ENCODE measurements at regions not wholly inside any gene's neighbourhood (a gene's known extent, or its start where the extent isn't known, plus 50 kb on each side); places are given as distances from the start of the nearest gene placed in this dataset.

DNA sequence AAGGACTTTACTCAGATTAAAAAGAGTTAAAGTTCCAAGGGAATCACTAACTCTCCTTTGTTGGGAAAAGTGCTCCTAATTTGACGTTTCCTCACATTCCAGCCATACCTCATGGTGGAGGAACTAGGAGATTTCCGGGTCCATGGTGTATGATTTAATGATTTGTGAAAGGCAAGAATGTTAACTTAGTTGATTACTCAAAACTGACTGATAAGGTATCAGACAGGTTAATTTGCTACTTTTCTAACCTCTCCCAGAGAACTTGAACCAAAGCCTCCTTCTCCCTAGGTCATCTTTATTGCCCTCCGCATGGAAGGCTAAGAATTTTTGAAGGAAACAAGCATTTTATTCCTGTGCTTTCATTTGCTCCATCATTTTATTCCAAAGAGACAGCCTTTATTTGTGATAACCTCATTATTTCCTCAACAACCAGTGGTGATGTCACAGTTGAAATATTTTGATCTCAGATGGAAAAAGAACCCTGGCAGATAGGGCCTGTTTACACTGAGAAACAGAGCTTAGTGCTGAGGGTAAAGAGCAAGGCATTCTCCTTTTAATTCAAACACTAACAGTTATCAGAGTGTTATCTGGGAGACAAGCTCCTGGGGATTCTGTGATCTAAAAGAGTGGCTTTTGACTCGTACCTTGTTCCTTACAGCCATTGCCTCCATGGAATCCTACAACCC, 57.4 kb upstream of the BMP2 start:
- intact Hi-C loops (cut with micrococcal nuclease): no loop called here
- no peaks in the 10 kb centered on the region for H3K4me1 ChIP-seq (ENCODE audit: control insufficient read depth in 1 of 2, insufficient read depth in 2 of 2, low read length in 2 of 2)
- H3K9ac ChIP-seq (ENCODE audit: low read length): no peak overlapping the region
- no peaks in the 10 kb centered on the region for H3K36me3 ChIP-seq (ENCODE audit: control insufficient read depth in 1 of 2, insufficient read depth in 2 of 2, low read length in 2 of 2)
- RAD21 ChIA-PET (ENCODE audit: low non-redundant PET in 1 of 2, low total read pairs in 2 of 2, uncharacterized antibody in 2 of 2, unreplicated experiment in 2 of 2): no interaction called here
- no peak overlapping the region for H3K27ac ChIP-seq (ENCODE audit: low read depth, low read length)
- TF ChIP-seq, protein P1, sequence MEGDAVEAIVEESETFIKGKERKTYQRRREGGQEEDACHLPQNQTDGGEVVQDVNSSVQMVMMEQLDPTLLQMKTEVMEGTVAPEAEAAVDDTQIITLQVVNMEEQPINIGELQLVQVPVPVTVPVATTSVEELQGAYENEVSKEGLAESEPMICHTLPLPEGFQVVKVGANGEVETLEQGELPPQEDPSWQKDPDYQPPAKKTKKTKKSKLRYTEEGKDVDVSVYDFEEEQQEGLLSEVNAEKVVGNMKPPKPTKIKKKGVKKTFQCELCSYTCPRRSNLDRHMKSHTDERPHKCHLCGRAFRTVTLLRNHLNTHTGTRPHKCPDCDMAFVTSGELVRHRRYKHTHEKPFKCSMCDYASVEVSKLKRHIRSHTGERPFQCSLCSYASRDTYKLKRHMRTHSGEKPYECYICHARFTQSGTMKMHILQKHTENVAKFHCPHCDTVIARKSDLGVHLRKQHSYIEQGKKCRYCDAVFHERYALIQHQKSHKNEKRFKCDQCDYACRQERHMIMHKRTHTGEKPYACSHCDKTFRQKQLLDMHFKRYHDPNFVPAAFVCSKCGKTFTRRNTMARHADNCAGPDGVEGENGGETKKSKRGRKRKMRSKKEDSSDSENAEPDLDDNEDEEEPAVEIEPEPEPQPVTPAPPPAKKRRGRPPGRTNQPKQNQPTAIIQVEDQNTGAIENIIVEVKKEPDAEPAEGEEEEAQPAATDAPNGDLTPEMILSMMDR (IDR thresholded peaks at IDR 0.05 in 2 of 3, conservative IDR thresholded peaks at IDR 0.05 in 1 of 3; ENCODE audit: borderline replicate concordance in 1 of 3, insufficient read depth in 1 of 3, low read depth in 2 of 3, low read length in 2 of 3): no peak
- no peak for TF ChIP-seq ZBTB33 (IDR thresholded peaks at IDR 0.05; ENCODE audit: extremely low read depth, insufficient replicate concordance, low read length)
- TF ChIP-seq SIN3A (IDR thresholded peaks at IDR 0.05; ENCODE audit: low read depth): no peak
- TF ChIP-seq ATF3 (IDR thresholded peaks at IDR 0.05): no peak
- TF ChIP-seq CEBPB (IDR thresholded peaks at IDR 0.05; ENCODE audit: low read depth): no peak
- no peak for TF ChIP-seq REST (IDR thresholded peaks at IDR 0.05; ENCODE audit: low read depth)
- no peak for TF ChIP-seq EZH2phosphoT487 (IDR thresholded peaks at IDR 0.05; ENCODE audit: borderline replicate concordance)
- no peak for TF ChIP-seq ZNF274 (IDR thresholded peaks at IDR 0.05; ENCODE audit: low read depth, low read length)
- TF ChIP-seq EZH2 (IDR thresholded peaks at IDR 0.05): no peak
- no peak for TF ChIP-seq SRF (IDR thresholded peaks at IDR 0.05; ENCODE audit: low read depth)
- no peak for TF ChIP-seq YY1 (IDR thresholded peaks at IDR 0.05; ENCODE audit: extremely low read depth, insufficient replicate concordance, low read depth, low read length)
- no peak for TF ChIP-seq POLR2AphosphoS5 (IDR thresholded peaks at IDR 0.05; ENCODE audit: low read depth, low read length)
- no peaks in the 10 kb centered on the region for H3K9me2 ChIP-seq (ENCODE audit: insufficient read depth)
- DNase-seq (ENCODE audit: low read depth, low spot score): no peak
- no peaks in the 10 kb centered on the region for H4K20me1 ChIP-seq (ENCODE audit: insufficient read depth)
- H3K4me3 ChIP-seq (replicated peaks in 1 of 2; ENCODE audit: low read depth in 1 of 2, low read length in 2 of 2): no peak overlapping the region
- H3K9me3 ChIP-seq (ENCODE audit: control insufficient read depth in 1 of 2, insufficient read depth in 1 of 2, low read depth in 1 of 2, low read length in 2 of 2): peaks cover 0 to 27% of the 10 kb centered on the region in 2 experiments; a peak in 2 of 4 replicates
- no peak overlapping the region for H2AFZ ChIP-seq (ENCODE audit: low read depth, low read length, poor library complexity, severe bottlenecking)
- CTCF ChIA-PET: no interaction called here
- H3K4me2 ChIP-seq (ENCODE audit: low read length): no peak overlapping the region
- POLR2A ChIA-PET: no interaction called here
- H3K79me2 ChIP-seq (ENCODE audit: insufficient read depth, low read length): no peaks in the 10 kb centered on the region
- no peaks in the 10 kb centered on the region for H3K27me3 ChIP-seq (ENCODE audit: insufficient read depth, low read length)
- BruUV-seq (replicated peaks): no TSS peak
- ATAC-seq: no peak

Data from HCT116 (cell line).